Neural progenitor cell (in vitro differentiated cells): ENCODE measurements at regions not wholly inside any gene's neighbourhood (a gene's known extent, or its start where the extent isn't known, plus 50 kb on each side); places are given as distances from the start of the nearest gene placed in this dataset.

Experiments
- DNase-seq: peaks from one replicate; pipeline ENCODE4 v3.0.0-alpha.2; 2016; ENCODE audit warnings: low spot score
- H2AFZ ChIP-seq: fragments of 200-600 bp; sonication (generic); replicated peaks from 2 replicates; pipeline ENCODE4 v1.6.1; 2016; ENCODE audit warnings: antibody characterized with exemption
- H3F3A ChIP-seq: fragments of 200-600 bp; sonication (generic); 2 replicates; pipeline ENCODE4 v1.6.1; 2016; ENCODE audit warnings: antibody characterized with exemption, low read depth
- H3K27ac ChIP-seq: fragments of 200-600 bp; sonication (generic); 2 replicates; pipeline ENCODE4 v1.5.1; 2016; ENCODE audit warnings: mild to moderate bottlenecking
- H3K27me3 ChIP-seq: fragments of 200-600 bp; sonication (generic); 2 replicates; pipeline ENCODE4 v1.6.1; 2016; ENCODE audit warnings: mild to moderate bottlenecking, moderate library complexity
- H3K36me3 ChIP-seq: fragments of 200-600 bp; sonication (generic); 2 replicates; pipeline ENCODE4 v1.5.1; 2016
- H3K4me1 ChIP-seq: fragments of 200-600 bp; sonication (generic); 2 replicates; pipeline ENCODE4 v1.6.1; 2016; ENCODE audit warnings: mixed run types
- H3K4me2 ChIP-seq: fragments of 200-600 bp; sonication (generic); 2 replicates; pipeline ENCODE4 v1.6.1; 2016
- H3K4me3 ChIP-seq: fragments of 200-600 bp; sonication (generic); 2 replicates; pipeline ENCODE4 v1.5.1; 2016
- H3K79me2 ChIP-seq: fragments of 200-600 bp; sonication (generic); 2 replicates; pipeline ENCODE4 v1.6.1; 2016; ENCODE audit warnings: low read depth
- H3K9ac ChIP-seq: fragments of 200-600 bp; sonication (generic); 2 replicates; pipeline ENCODE4 v1.6.1; 2016
- H3K9me3 ChIP-seq: fragments of 200-600 bp; sonication (generic); 2 replicates; pipeline ENCODE4 v1.5.1; 2016; ENCODE audit warnings: low read depth
- H4K20me1 ChIP-seq: fragments of 200-600 bp; sonication (generic); 2 replicates; pipeline ENCODE4 v1.6.1; 2016; ENCODE audit warnings: low read depth
- H3K27ac Mint-ChIP-seq: 3 replicates; pipeline ENCODE4 v1.8.0; 2021; ENCODE audit warnings: mixed read lengths
- H3K27me3 Mint-ChIP-seq: 2 replicates; pipeline ENCODE4 v1.8.0; 2022; ENCODE audit warnings: low read depth, mild to moderate bottlenecking, inconsistent platforms, moderate library complexity, mixed read lengths; ENCODE audit not compliant: insufficient read depth
- H3K36me3 Mint-ChIP-seq: 3 replicates; pipeline ENCODE4 v1.8.0; 2021; ENCODE audit warnings: mixed read lengths
- H3K4me1 Mint-ChIP-seq: 3 replicates; pipeline ENCODE4 v1.8.0; 2021; ENCODE audit warnings: mixed read lengths
- H3K4me3 Mint-ChIP-seq: 3 replicates; pipeline ENCODE4 v1.8.0; 2021; ENCODE audit warnings: mild to moderate bottlenecking, moderate library complexity, mixed read lengths
- H3K9me3 Mint-ChIP-seq: 3 replicates; pipeline ENCODE4 v1.8.0; 2020; ENCODE audit warnings: mixed read lengths
- EZH2 ChIP-seq: fragments of 200-600 bp; sonication (generic); IDR thresholded peaks from 2 replicates; pipeline ENCODE4 v1.6.1; 2017; ENCODE audit warnings: antibody characterized with exemption, mild to moderate bottlenecking, moderate library complexity
- EZH2phosphoT487 ChIP-seq: fragments of 200-600 bp; sonication (generic); IDR thresholded peaks from 2 replicates; pipeline ENCODE4 v1.6.1; 2017; ENCODE audit warnings: antibody characterized with exemption
- TF ChIP-seq, protein P1 (sequence below): fragments of 200-600 bp; sonication (generic); IDR thresholded peaks from 2 replicates; pipeline ENCODE4 v1.5.1; 2017; ENCODE audit warnings: antibody characterized with exemption, mild to moderate bottlenecking

DNA sequence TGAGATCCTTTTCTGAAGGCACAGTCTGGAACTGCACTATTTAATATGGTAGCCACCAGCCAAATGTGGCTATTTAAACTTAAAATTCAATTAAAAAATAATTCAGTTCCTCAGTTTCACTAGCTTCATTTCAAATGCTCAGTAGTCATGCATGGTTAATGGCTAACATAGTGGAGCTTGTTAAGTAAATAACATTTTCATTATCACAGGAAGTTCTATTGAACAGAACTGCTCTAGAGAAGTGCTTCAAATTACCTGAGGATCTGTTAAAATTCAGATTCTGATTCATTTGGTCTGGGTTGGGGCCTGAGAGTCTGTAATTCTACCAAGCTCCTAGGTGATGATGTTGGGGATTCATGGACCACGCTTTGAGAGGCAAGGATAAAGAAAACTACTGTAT, 109.6 kb upstream of the THRB start:
- Histone ChIP-seq H3K79me2 (no peaks in the 10 kb centered on the region), H3K9ac (no peak overlapping the region), H3K4me2 (no peak overlapping the region), H3K4me1 (no peaks in the 10 kb centered on the region), H3K9me3 (no peaks in the 10 kb centered on the region), H3K27me3 (no peaks in the 10 kb centered on the region), H3K4me3 (no peak overlapping the region), H2AFZ (no peak overlapping the region), H3F3A (no peaks in the 10 kb centered on the region), H3K36me3 (no peaks in the 10 kb centered on the region), H4K20me1 (no peaks in the 10 kb centered on the region), H3K27ac (no peak overlapping the region)
- DNase-seq: no peak
- Mint-ChIP-seq H3K9me3 (no peaks in the 10 kb centered on the region), H3K4me1 (peaks cover 3% of the 10 kb centered on the region), H3K36me3 (no peaks in the 10 kb centered on the region), H3K4me3 (no peak overlapping the region), H3K27ac (no peak overlapping the region), H3K27me3 (no peaks in the 10 kb centered on the region)
- TF ChIP-seq EZH2phosphoT487: no peak
- TF ChIP-seq, protein P1, sequence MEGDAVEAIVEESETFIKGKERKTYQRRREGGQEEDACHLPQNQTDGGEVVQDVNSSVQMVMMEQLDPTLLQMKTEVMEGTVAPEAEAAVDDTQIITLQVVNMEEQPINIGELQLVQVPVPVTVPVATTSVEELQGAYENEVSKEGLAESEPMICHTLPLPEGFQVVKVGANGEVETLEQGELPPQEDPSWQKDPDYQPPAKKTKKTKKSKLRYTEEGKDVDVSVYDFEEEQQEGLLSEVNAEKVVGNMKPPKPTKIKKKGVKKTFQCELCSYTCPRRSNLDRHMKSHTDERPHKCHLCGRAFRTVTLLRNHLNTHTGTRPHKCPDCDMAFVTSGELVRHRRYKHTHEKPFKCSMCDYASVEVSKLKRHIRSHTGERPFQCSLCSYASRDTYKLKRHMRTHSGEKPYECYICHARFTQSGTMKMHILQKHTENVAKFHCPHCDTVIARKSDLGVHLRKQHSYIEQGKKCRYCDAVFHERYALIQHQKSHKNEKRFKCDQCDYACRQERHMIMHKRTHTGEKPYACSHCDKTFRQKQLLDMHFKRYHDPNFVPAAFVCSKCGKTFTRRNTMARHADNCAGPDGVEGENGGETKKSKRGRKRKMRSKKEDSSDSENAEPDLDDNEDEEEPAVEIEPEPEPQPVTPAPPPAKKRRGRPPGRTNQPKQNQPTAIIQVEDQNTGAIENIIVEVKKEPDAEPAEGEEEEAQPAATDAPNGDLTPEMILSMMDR: no peak
- no peak for TF ChIP-seq EZH2

DNA sequence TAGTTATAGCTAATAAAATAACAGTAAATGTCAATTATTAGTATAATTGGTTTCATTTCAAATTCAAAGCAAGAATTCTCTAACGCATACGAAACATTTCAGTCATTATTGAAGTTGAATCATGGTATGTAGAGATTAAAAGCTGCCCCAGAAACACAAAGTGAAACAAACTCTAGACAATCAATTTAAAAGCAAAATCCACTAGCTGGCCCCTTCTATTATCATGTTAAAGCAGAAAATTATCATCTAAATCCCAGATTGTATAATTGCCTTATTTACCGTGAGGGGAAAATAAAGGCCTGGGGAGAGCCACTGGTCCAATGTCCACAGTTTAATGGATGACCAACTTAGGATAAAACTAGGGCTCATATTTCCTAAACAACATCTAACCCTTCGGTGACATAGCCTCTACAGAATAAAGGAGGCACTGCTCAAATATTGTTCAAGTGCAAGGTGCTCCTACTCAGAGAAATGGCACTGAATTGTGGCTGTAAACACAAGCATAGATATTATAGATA, 110.9 kb upstream of the THRB start:
- no peaks in the 10 kb centered on the region for H3K79me2 ChIP-seq
- Mint-ChIP-seq H3K36me3 (no peaks in the 10 kb centered on the region), H3K4me3 (no peak overlapping the region), H3K27ac (no peak overlapping the region), H3K4me1 (peaks cover 3% of the 10 kb centered on the region), H3K9me3 (no peaks in the 10 kb centered on the region), H3K27me3 (no peaks in the 10 kb centered on the region)
- no peaks in the 10 kb centered on the region for H3K27me3 ChIP-seq
- no peak overlapping the region for H3K4me2 ChIP-seq
- H3K4me3 ChIP-seq: no peak overlapping the region
- H3K36me3 ChIP-seq: no peaks in the 10 kb centered on the region
- H4K20me1 ChIP-seq: no peaks in the 10 kb centered on the region
- no peak overlapping the region for H3K27ac ChIP-seq
- no peaks in the 10 kb centered on the region for H3F3A ChIP-seq
- H3K9ac ChIP-seq: no peak overlapping the region
- H2AFZ ChIP-seq: no peak overlapping the region
- no peaks in the 10 kb centered on the region for H3K4me1 ChIP-seq
- DNase-seq: no peak
- H3K9me3 ChIP-seq: no peaks in the 10 kb centered on the region
- TF ChIP-seq EZH2phosphoT487 (no peak), EZH2 (no peak)
- TF ChIP-seq, protein P1: no peak

DNA sequence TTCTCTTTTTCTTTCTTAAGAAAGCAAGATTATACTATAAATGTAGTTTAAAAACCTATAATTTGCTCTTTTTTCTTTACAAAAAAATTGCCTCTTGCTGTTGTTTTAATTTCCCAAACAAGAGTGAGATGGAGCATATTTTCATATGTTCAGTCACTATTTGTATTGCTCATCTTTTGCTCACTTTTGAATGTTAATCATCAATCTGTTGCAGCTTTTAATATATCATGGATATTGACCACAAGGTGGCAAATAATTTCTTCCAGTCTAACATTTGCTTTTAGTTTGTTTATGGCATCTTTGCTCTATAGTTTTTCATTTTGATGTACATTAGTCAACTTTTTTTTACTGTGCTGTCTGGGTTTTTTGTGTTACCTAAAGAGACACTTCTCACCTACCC, 112.6 kb upstream of the THRB start:
- Mint-ChIP-seq H3K27me3 (no peaks in the 10 kb centered on the region), H3K4me3 (no peak overlapping the region), H3K9me3 (no peaks in the 10 kb centered on the region), H3K36me3 (no peaks in the 10 kb centered on the region), H3K4me1 (peaks cover 3% of the 10 kb centered on the region), H3K27ac (no peak overlapping the region)
- Histone ChIP-seq H3K36me3 (no peaks in the 10 kb centered on the region), H3K27me3 (no peaks in the 10 kb centered on the region), H3K27ac (no peak overlapping the region), H3K79me2 (no peaks in the 10 kb centered on the region), H3K4me2 (no peak overlapping the region), H3K4me3 (no peak overlapping the region), H2AFZ (no peak overlapping the region), H3K9me3 (no peaks in the 10 kb centered on the region), H3K9ac (no peak overlapping the region), H3F3A (no peaks in the 10 kb centered on the region), H4K20me1 (no peaks in the 10 kb centered on the region), H3K4me1 (no peaks in the 10 kb centered on the region)
- DNase-seq: no peak
- TF ChIP-seq EZH2phosphoT487 (no peak), EZH2 (no peak)
- TF ChIP-seq, protein P1: no peak
